Choroid plexus epithelial cell (primary cell): ENCODE measurements at regions not wholly inside any gene's neighbourhood (a gene's known extent, or its start where the extent isn't known, plus 50 kb on each side); places are given as distances from the start of the nearest gene placed in this dataset.
"Not testable (repeated sequence)": the region's sequence is repeated elsewhere in the genome, so short reads cannot be mapped to it uniquely, and the experiment has no call there.

Experiments used
- DNase-seq: peaks from one replicate; pipeline ENCODE4 v3.0.0-alpha.2; 2010; ENCODE audit warnings: low read depth
- H3K4me3 ChIP-seq: 2 replicates; pipeline ENCODE4 v1.5.1; 2011; ENCODE audit warnings: low read depth, mild to moderate bottlenecking, control low read depth, low read length, moderate library complexity
- CTCF ChIP-seq: conservative IDR thresholded peaks from 2 replicates; pipeline ENCODE4 v1.5.1; 2011; ENCODE audit warnings: low read depth, mild to moderate bottlenecking, control low read depth, inconsistent platforms, low read length, moderate library complexity

- no peak for DNase-seq
- H3K4me3 ChIP-seq = no peak overlapping the region
- TF ChIP-seq CTCF = no peak
These were observed 179.0 kb upstream of the PLD5 start for GRCh38 chr1:242703467-242703866.

GRCh38 chr1:242692988-242693387, 168.5 kb upstream of the PLD5 start:
- TF ChIP-seq CTCF = no peak
- H3K4me3 ChIP-seq = no peak overlapping the region
- no peak for DNase-seq

- no peak for TF ChIP-seq CTCF
- no peak overlapping the region for H3K4me3 ChIP-seq
- DNase-seq = no peak
These were observed 167.1 kb upstream of the PLD5 start for GRCh38 chr1:242691610-242691945.

GRCh38 chr1:242690849-242691609, 166.5 kb upstream of the PLD5 start:
- H3K4me3 ChIP-seq = no peak overlapping the region
- no peak for DNase-seq
- no peak for TF ChIP-seq CTCF

GRCh38 chr1:242689378-242689777, 164.9 kb upstream of the PLD5 start:
- TF ChIP-seq CTCF = no peak

GRCh38 chr1:242674951-242675645, 150.6 kb upstream of the PLD5 start:
- H3K4me3 ChIP-seq = no peak overlapping the region
- TF ChIP-seq CTCF = no peak
- no peak for DNase-seq

More at GRCh38 chr1:242689378-242689777, 164.9 kb upstream of the PLD5 start:
- no peak overlapping the region for H3K4me3 ChIP-seq
- no peak for DNase-seq

- DNase-seq = no peak
- no peak overlapping the region for H3K4me3 ChIP-seq
- no peak for TF ChIP-seq CTCF
These were observed 149.2 kb upstream of the PLD5 start for GRCh38 chr1:242673652-242674051.

- not testable (repeated sequence) for H3K4me3 ChIP-seq, DNase-seq
These were observed 148.7 kb upstream of the PLD5 start for GRCh38 chr1:242673165-242673564.
